K562 (cell line): ENCODE measurements at regions not wholly inside any gene's neighbourhood (a gene's known extent, or its start where the extent isn't known, plus 50 kb on each side); places are given as distances from the start of the nearest gene placed in this dataset.
"Not testable (repeated sequence)": the region's sequence is repeated elsewhere in the genome, so short reads cannot be mapped to it uniquely, and the experiment has no call there.

ENCODE experiments used
- ATF6 ChIP-seq: sonication (generic); formaldehyde crosslinking; IDR thresholded peaks from 2 replicates; pipeline ENCODE4 v1.4.0; 2020; ENCODE audit warnings: mild to moderate bottlenecking, missing genetic modification reagents
- CTCF ChIP-seq, 3 experiments: IDR thresholded peaks in 2 of 3; conservative IDR thresholded peaks in 1 of 3; 2 replicates each; pipeline ENCODE4 v1.5.1; 2011 to 2012; ENCODE audit warnings: low read length in 3 of 3, mild to moderate bottlenecking in 3 of 3, control low read depth in 2 of 3, improper control_type of control experiment in 1 of 3, inconsistent platforms in 1 of 3, low read depth in 1 of 3, mixed read lengths in 1 of 3, moderate library complexity in 1 of 3; ENCODE audit not compliant: insufficient read depth in 2 of 3
- EZH2 ChIP-seq: IDR thresholded peaks from 2 replicates; pipeline ENCODE4 v1.6.1; 2012; ENCODE audit warnings: low read depth, mild to moderate bottlenecking, inconsistent platforms, low read length, borderline replicate concordance
- PHF20 ChIP-seq: fragments of 450-650 bp; IDR thresholded peaks from 2 replicates; pipeline ENCODE4 v1.6.1; 2018; ENCODE audit not compliant: partially characterized antibody
- PML ChIP-seq: IDR thresholded peaks from 2 replicates; pipeline ENCODE4 v1.6.1; 2012; ENCODE audit warnings: low read length, inconsistent platforms
- RNF2 ChIP-seq: sonication (generic); IDR thresholded peaks from 2 replicates; pipeline ENCODE4 v1.6.1; 2016

- not testable (repeated sequence) for TF ChIP-seq CTCF (IDR thresholded peaks at IDR 0.05 in 2 of 3, conservative IDR thresholded peaks at IDR 0.05 in 1 of 3; ENCODE audit: insufficient read depth in 2 of 3, low read depth in 1 of 3, low read length in 3 of 3); EZH2; RNF2; PML; ATF6 (CRISPR knock-in tag); PHF20
These were observed 457.8 kb upstream of the PIK3R1 start for GRCh38 chr5:67757771-67758170.
